ENCODE measurements at regions not wholly inside any gene's neighbourhood (a gene's known extent, or its start where the extent isn't known, plus 50 kb on each side); places are given as distances from the start of the nearest gene placed in this dataset.

- Histone ChIP-seq H3K27ac (no peak overlapping the region), H3K4me3 (no peak overlapping the region), H3K9me3 (no peaks in the 10 kb centered on the region), H3K27me3 (no peaks in the 10 kb centered on the region), H3K4me1 (no peaks in the 10 kb centered on the region), H3K36me3 (no peaks in the 10 kb centered on the region), H3K9ac (ENCODE audit: low read depth in 2 of 2, low read length in 2 of 2) (no peak overlapping the region)
- intact Hi-C loops (cut with DNase I): no loop called here
- no peak for DNase-seq
- TF ChIP-seq CTCF (IDR thresholded peaks at IDR 0.05): no peak
Observed at GRCh38 chr4:12050357-12050756, 621.7 kb upstream of the HS3ST1 start.

- DNase-seq: no peak
- Histone ChIP-seq H3K36me3 (no peaks in the 10 kb centered on the region), H3K4me3 (no peak overlapping the region), H3K27ac (no peak overlapping the region), H3K4me1 (no peaks in the 10 kb centered on the region), H3K9me3 (no peaks in the 10 kb centered on the region), H3K9ac (ENCODE audit: low read depth in 2 of 2, low read length in 2 of 2) (no peak overlapping the region), H3K27me3 (no peaks in the 10 kb centered on the region)
- intact Hi-C loops (cut with DNase I): no loop called here
- TF ChIP-seq CTCF (IDR thresholded peaks at IDR 0.05): no peak
Observed at GRCh38 chr4:12042818-12043217, 614.1 kb upstream of the HS3ST1 start.

- Histone ChIP-seq H3K4me1 (no peaks in the 10 kb centered on the region), H3K36me3 (no peaks in the 10 kb centered on the region), H3K27me3 (no peaks in the 10 kb centered on the region), H3K9ac (ENCODE audit: low read depth in 2 of 2, low read length in 2 of 2) (no peak overlapping the region), H3K9me3 (no peaks in the 10 kb centered on the region), H3K4me3 (no peak overlapping the region), H3K27ac (no peak overlapping the region)
- TF ChIP-seq CTCF (IDR thresholded peaks at IDR 0.05): no peak
- DNase-seq: no peak
- intact Hi-C loops (cut with DNase I): no loop called here
Observed at GRCh38 chr4:12041828-12042227, 613.1 kb upstream of the HS3ST1 start.

- H3K4me1 ChIP-seq: no peaks in the 10 kb centered on the region
- H3K27ac ChIP-seq: no peak overlapping the region
- no peak overlapping the region for H3K4me3 ChIP-seq
- no peaks in the 10 kb centered on the region for H3K36me3 ChIP-seq
- no peak for TF ChIP-seq CTCF (IDR thresholded peaks at IDR 0.05)
- DNase-seq: no peak
- no peak overlapping the region for H3K9ac ChIP-seq (ENCODE audit: low read depth in 2 of 2, low read length in 2 of 2)
- no peaks in the 10 kb centered on the region for H3K9me3 ChIP-seq
- intact Hi-C loops (cut with DNase I): no loop called here
- no peaks in the 10 kb centered on the region for H3K27me3 ChIP-seq
Observed at GRCh38 chr4:12036450-12036849, 607.8 kb upstream of the HS3ST1 start.

GRCh38 chr4:12028258-12028657 is 599.6 kb upstream of the HS3ST1 start:
- Histone ChIP-seq H3K27me3 (no peaks in the 10 kb centered on the region), H3K4me1 (no peaks in the 10 kb centered on the region), H3K9ac (ENCODE audit: low read depth in 2 of 2, low read length in 2 of 2) (no peak overlapping the region), H3K27ac (no peak overlapping the region), H3K36me3 (no peaks in the 10 kb centered on the region), H3K4me3 (no peak overlapping the region), H3K9me3 (no peaks in the 10 kb centered on the region)
- TF ChIP-seq CTCF (IDR thresholded peaks at IDR 0.05): no peak
- intact Hi-C loops (cut with DNase I): no loop called here
- no peak for DNase-seq

GRCh38 chr4:12022409-12022808 is 593.7 kb upstream of the HS3ST1 start:
- TF ChIP-seq CTCF (IDR thresholded peaks at IDR 0.05): no peak

More at GRCh38 chr4:12022409-12022808, 593.7 kb upstream of the HS3ST1 start:
- H3K27me3 ChIP-seq: no peaks in the 10 kb centered on the region
- no peak overlapping the region for H3K4me3 ChIP-seq
- no peaks in the 10 kb centered on the region for H3K36me3 ChIP-seq
- DNase-seq: no peak
- H3K9me3 ChIP-seq: no peaks in the 10 kb centered on the region
- intact Hi-C loops (cut with DNase I): no loop called here
- H3K9ac ChIP-seq (ENCODE audit: low read depth in 2 of 2, low read length in 2 of 2): no peak overlapping the region
- no peak overlapping the region for H3K27ac ChIP-seq
- no peaks in the 10 kb centered on the region for H3K4me1 ChIP-seq

All from colonic mucosa (tissue), 4 donors.